HG02642 (cell line): ENCODE measurements at regions not wholly inside any gene's neighbourhood (a gene's known extent, or its start where the extent isn't known, plus 50 kb on each side); places are given as distances from the start of the nearest gene placed in this dataset.

Experiments used
- ATAC-seq: cut with Tn5 transposase; IDR thresholded peaks from one replicate; pipeline ENCODE4 v1.9.1; 2021; ENCODE audit warnings: mild to moderate bottlenecking; ENCODE audit not compliant: unreplicated experiment, poor library complexity

- no peak for ATAC-seq
Observed at GRCh38 chr5:50963971-50964745, 297.7 kb downstream of the PARP8 start.

- no peak for ATAC-seq
Observed at GRCh38 chr5:50964746-50965653, 298.6 kb downstream of the PARP8 start.

- ATAC-seq = no peak
Observed at GRCh38 chr5:50965654-50966375, 299.4 kb downstream of the PARP8 start.

GRCh38 chr5:50967009-50967562 lies 300.6 kb downstream of the PARP8 start:
- ATAC-seq = no peak

- ATAC-seq = no peak
Observed at GRCh38 chr5:50967563-50968355, 301.3 kb downstream of the PARP8 start.

- no peak for ATAC-seq
Observed at GRCh38 chr5:50968356-50969149, 302.1 kb downstream of the PARP8 start.

GRCh38 chr5:50969151-50970031 lies 303.0 kb downstream of the PARP8 start:
- no peak for ATAC-seq

GRCh38 chr5:50975840-50976239 lies 309.4 kb downstream of the PARP8 start:
- no peak for ATAC-seq

GRCh38 chr5:50978924-50979323 lies 312.5 kb downstream of the PARP8 start:
- ATAC-seq = no peak

- no peak for ATAC-seq
Observed at GRCh38 chr5:50984640-50985039, 318.2 kb downstream of the PARP8 start.

GRCh38 chr5:50990296-50990924 lies 324.0 kb downstream of the PARP8 start:
- ATAC-seq = no peak

GRCh38 chr5:50995285-50995942 lies 329.0 kb downstream of the PARP8 start:
- ATAC-seq = no peak

- ATAC-seq = no peak
Observed at GRCh38 chr5:51001227-51001923, 334.9 kb downstream of the PARP8 start.

- ATAC-seq = no peak
Observed at GRCh38 chr5:51002368-51002767, 335.9 kb downstream of the PARP8 start.

- no peak for ATAC-seq
Observed at GRCh38 chr5:51013036-51013435, 346.6 kb downstream of the PARP8 start.

- no peak for ATAC-seq
Observed at GRCh38 chr5:51018423-51018822, 352.0 kb downstream of the PARP8 start.
